ENCODE measurements at regions not wholly inside any gene's neighbourhood (a gene's known extent, or its start where the extent isn't known, plus 50 kb on each side); places are given as distances from the start of the nearest gene placed in this dataset.

GRCh38 chr5:13472842-13473241 is 471.6 kb downstream of the DNAH5 start:
- no peak for DNase-seq

GRCh38 chr5:13470975-13471374 is 473.5 kb downstream of the DNAH5 start:
- DNase-seq, result no peak

- no peak for DNase-seq
These were observed 474.2 kb downstream of the DNAH5 start for GRCh38 chr5:13470263-13470662.

GRCh38 chr5:13464532-13465193 is 479.8 kb downstream of the DNAH5 start:
- DNase-seq, result no peak

- no peak for DNase-seq
These were observed 483.9 kb downstream of the DNAH5 start for GRCh38 chr5:13460587-13460986.

GRCh38 chr5:13454050-13454449 is 490.4 kb downstream of the DNAH5 start:
- no peak for DNase-seq

GRCh38 chr5:13448843-13449242 is 495.6 kb downstream of the DNAH5 start:
- DNase-seq, result no peak

- no peak for DNase-seq
These were observed 505.1 kb downstream of the DNAH5 start for GRCh38 chr5:13439430-13439829.

- no peak for DNase-seq
These were observed 516.5 kb downstream of the DNAH5 start for GRCh38 chr5:13427827-13428557.

GRCh38 chr5:13412040-13412595 is 532.4 kb downstream of the DNAH5 start:
- no peak for DNase-seq

- DNase-seq, result no peak
These were observed 535.9 kb downstream of the DNAH5 start for GRCh38 chr5:13408616-13409015.

- no peak for DNase-seq
These were observed 541.1 kb downstream of the DNAH5 start for GRCh38 chr5:13403351-13403750.

GRCh38 chr5:13385066-13385465 is 559.4 kb downstream of the DNAH5 start:
- no peak for DNase-seq

GRCh38 chr5:13382232-13382631 is 562.3 kb downstream of the DNAH5 start:
- no peak for DNase-seq

GRCh38 chr5:13378091-13378490 is 566.4 kb downstream of the DNAH5 start:
- DNase-seq, result no peak

GRCh38 chr5:13359344-13359743 is 585.1 kb downstream of the DNAH5 start:
- no peak for DNase-seq

- DNase-seq, result no peak
These were observed 586.1 kb downstream of the DNAH5 start for GRCh38 chr5:13358342-13358741.

GRCh38 chr5:13357929-13358328 is 586.6 kb downstream of the DNAH5 start:
- no peak for DNase-seq

- DNase-seq, result no peak
These were observed 588.3 kb downstream of the DNAH5 start for GRCh38 chr5:13356226-13356625.

- no peak for DNase-seq
These were observed 589.9 kb downstream of the DNAH5 start for GRCh38 chr5:13354611-13355010.

GRCh38 chr5:13350767-13351166 is 593.7 kb downstream of the DNAH5 start:
- no peak for DNase-seq

- DNase-seq, result no peak
These were observed 595.9 kb downstream of the DNAH5 start for GRCh38 chr5:13348568-13348967.

GRCh38 chr5:13346401-13346800 is 598.1 kb downstream of the DNAH5 start:
- no peak for DNase-seq

- DNase-seq, result no peak
These were observed 605.4 kb downstream of the DNAH5 start for GRCh38 chr5:13339093-13339492.
